ENCODE measurements at regions not wholly inside any gene's neighbourhood (a gene's known extent, or its start where the extent isn't known, plus 50 kb on each side); places are given as distances from the start of the nearest gene placed in this dataset.
A peak's percentile ranks its signal among the peaks of the same experiment; 100 is the strongest.

DNA sequence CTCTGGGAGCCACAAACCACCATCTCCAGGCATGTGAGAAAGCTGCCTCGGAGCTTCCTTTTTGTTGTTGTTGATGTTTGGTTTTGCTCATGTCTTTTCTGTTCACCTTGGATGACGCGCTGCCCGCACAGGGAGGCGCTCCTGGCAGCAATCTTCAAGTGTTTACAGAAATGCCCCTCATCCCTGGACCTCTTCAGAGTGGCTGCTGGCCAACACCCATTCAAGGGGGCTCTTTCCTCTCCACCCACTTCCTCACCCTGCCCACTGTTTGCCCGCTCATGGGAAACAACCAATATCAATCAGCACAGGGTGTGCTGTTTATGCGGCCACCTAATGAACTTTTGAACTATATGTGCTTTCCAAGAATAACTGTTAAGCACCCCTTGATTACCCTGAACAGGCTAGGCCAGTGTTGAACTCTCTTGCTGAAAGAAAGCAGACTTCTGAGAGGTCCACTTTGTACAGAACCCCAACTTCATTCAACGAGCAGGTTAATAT is 355.1 kb upstream of the CLNK start:
- no peak for DNase-seq

DNA sequence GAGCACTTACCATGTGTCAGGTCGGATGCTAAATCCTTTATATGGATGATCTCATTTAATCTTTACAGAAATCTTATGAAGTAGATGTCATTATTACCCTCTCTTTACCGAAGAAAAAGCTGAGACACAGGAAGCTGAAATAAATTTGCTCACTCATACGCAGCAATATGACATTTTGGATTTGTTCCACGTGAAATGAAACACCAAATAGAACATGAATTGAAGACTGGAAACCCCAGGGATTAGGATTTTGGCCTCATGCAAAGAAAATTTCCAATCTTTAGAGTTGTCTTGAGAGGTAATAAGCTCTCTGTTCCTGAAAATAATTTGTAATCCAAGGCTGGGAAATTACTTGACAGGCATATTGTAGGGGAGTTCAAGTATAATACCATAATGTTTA is 354.4 kb upstream of the CLNK start:
- DNase-seq: no peak

DNA sequence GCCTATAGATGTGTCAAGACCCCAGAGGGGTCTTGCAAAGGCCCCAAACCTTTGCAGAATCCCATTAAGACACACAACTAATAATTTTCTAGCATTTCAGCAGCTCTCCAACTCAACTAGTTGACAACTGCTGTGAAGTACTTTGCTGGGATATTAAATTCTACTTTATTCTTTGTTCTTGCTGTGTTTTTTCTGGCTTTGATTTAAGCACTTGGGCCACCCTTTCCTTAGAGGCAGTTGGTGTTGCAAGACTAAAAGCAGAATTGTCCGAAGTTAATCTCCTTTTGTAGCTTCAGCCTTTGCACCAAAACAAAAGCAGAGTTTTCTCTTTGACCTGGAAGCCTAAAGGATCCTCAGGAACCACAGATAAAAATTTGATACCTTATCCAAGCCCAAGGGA is 353.1 kb upstream of the CLNK start:
- no peak for DNase-seq

GRCh38 chr4:11028334-11028733 is 343.8 kb upstream of the CLNK start:
- no peak for DNase-seq

GRCh38 chr4:11021333-11021732 is 336.8 kb upstream of the CLNK start:
- DNase-seq: no peak

- DNase-seq: no peak
Observed at GRCh38 chr4:11019451-11020240, 335.1 kb upstream of the CLNK start.

GRCh38 chr4:11014199-11014598 is 329.6 kb upstream of the CLNK start:
- DNase-seq: no peak

DNA sequence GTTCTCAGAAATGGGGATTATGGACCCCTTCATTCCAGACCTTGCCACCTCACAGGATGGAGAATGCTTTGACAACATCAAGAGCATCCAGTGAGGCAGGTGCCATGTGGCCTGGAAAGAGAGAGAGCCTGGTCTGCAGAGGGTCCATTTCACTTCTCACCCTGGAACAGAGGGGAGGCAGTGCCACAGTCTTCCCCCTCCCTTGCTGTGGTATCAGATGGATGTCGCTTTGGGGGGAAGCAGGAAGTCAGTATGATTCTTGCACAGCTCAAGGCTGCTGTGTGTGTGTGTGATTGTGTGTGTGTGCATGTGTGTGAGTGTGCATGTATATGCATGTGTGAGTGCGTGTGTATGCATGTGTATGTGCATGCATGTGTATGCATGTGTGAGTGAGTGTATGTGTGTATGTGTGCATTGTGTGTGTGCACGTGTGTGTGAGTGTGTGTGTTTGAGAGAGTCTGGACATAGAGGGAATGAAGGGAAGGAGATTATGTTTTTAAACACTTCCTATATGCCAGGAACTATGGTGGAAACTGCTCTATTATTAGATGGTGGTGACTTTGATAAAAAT is 328.6 kb upstream of the CLNK start:
- no peak for DNase-seq

GRCh38 chr4:11011249-11011648 is 326.7 kb upstream of the CLNK start:
- peak; percentile 41 for DNase-seq

DNA sequence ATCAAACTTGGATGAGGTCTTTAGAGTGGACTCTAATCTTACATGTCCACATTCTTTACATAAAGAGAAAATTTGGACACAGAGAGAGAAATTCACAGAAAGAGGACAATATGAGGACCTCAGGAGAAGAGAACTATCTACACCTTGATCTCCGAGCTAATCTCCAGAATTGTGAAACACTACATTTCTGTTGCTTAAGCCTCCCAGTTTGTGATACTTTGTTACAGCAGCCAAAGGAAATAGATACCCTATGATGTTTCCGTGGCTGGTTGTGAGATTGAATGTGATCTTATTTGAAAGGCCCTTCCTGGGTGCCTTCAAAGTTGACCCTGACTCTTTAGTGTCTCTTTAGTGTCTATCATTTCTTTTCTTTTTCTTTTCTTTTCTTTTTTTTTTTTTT is 326.1 kb upstream of the CLNK start:
- no peak for DNase-seq

DNA sequence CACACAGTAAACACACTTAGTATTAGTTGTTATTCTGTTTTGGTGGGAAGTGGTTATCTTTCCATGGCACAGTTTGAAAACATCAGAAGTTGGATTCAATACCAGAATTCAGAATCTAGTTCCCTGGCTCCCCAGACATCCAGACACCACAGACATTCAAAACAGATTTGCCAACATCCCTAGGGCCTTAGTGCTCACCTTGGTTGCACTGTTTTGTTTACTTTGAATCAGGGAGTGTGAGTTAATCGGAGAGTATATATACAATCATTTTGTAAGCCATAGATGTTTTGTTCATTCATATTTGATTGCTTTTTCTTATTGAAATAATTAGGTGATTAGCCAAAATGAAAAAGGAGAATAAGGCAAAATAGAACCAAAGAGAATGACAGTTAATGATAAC is 324.7 kb upstream of the CLNK start:
- no peak for DNase-seq

- DNase-seq: no peak
Observed at GRCh38 chr4:11005300-11005699, 320.7 kb upstream of the CLNK start.

DNA sequence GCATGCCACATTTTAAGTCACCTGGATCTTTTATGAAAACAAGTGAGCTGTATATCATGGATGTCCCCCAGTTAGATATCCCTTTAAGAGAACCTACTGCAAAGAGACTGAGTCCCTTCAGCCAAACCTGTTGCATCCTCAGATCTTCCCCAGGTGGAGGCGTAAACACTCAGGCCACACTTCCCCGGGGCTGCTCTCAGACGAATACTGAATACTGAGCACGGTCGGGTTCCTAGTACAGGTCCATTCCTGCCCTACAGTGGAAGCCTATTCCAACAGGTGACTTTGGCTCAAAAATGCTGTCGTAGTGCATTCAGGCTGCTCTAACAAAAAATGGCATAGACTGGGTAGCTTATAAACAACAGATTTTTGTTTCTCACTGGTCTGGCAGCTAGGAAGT is 320.2 kb upstream of the CLNK start:
- no peak for DNase-seq

GRCh38 chr4:11002961-11003360 is 318.4 kb upstream of the CLNK start:
- DNase-seq: no peak

- DNase-seq: no peak
Observed at GRCh38 chr4:10998846-10999245, 314.3 kb upstream of the CLNK start.

GRCh38 chr4:10984815-10985214 is 300.2 kb upstream of the CLNK start:
- no peak for DNase-seq

DNA sequence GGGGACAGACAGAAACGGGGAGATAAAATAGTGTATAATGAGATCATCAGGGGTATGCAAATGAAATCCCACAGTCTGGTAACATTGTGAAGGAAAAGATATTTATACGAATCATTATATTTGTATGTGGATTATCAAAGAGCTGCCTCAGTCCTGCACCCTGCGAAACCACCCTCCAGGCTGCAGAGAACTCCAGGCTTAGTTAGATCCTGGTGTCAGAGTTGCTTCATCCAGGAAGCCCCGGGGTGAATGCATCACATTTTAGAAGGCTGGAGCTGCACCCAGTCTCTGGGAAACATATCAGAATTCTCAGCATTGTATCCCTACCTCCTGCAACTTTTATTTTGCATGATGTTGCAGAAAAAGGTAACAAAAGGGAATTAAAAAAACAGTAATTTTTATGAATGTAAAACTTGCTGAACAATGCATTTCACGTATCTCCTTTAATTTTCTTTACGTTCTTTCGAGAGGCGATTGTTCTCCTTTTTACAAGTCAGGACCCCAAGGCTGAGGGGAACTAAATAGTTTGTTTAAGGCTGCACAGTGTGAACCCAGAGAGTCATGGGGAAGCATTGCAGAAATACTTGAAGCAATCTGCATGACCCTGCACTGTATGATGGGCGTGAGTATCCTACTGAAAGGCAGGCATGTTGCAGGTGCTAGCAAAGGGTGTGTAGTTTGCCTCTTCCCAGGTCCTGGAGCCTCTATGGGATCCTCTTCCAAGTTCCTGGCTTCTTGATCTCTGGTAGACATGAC is 299.5 kb upstream of the CLNK start:
- DNase-seq: no peak

GRCh38 chr4:10983268-10983667 is 298.7 kb upstream of the CLNK start:
- DNase-seq: peak; percentile 46

DNA sequence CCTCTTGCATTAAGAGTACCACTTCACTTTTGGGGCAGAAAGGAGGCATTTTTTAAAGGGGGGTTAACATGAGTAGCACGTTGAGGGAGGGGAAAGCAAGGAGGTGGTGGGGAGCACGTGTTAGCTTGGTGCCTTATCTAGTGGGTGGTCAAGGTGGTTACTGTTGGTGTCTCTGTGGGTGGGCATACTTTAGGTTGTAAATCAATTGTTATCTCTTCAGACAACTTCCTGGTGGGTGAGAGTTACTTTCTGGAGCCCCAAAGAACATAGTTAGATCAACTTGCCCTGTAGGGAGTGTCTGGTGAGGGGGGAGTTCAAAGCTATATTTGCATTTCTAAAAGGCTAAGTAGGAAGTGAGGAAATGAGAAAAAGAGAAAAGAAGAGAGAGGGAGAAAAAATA is 297.7 kb upstream of the CLNK start:
- DNase-seq: no peak

DNA sequence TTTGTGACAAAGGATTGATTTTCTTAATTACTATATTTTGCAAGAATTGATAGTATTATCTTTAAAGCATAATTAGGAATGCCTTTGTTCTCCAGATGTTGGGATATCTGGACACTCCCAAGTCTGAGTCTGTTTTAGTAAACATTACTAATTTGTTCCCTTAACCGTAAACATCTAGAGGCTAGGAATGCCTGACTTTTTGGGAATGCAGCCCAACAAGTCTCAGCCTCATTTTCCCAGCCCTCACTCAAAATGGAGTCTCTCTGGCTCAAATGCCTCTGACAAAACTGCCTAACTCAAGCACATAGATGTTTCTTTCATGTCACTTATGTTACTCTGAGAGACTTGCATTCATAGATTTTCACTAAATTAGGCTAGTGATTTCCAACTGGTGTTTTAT is 297.0 kb upstream of the CLNK start:
- no peak for DNase-seq

DNA sequence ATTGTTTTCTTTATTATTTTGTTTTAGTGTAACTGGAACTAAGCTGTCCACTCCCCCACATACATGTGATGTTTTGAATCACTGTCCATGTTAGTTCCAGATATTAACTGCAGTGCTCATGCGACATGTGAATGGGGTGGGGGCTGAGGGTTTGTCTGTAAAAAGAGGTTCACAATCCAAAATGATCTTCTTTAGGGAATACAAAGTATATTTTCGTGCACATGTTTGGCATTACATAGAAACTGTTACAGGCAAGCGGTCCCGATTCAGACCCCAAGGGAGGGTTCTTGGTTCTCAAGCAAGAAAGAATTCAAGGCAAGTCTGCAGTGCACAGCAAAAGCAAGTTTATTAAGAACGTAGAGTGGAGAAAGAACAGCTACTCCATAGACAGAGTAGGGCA is 296.5 kb upstream of the CLNK start:
- DNase-seq: no peak

DNA sequence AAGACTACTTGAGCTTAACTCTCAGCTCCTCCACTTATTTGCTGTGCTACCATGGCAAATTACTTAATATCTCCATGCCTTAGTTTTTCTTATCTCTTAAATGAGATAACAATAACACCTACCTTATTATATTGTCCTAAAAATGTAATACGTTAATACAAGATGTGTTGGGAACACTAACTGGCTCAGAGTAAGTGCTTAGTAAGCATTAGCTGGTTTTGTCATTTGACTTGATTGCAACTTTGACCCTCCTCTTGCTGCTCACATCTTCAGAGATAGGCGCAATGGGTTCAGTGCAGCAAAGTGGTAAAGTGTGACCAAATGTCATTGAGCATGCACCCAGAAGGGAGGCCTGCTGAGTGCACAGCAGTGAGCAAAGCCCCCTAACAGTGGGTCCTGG is 294.5 kb upstream of the CLNK start:
- no peak for DNase-seq

- DNase-seq: no peak
Observed at GRCh38 chr4:10977534-10977933, 293.0 kb upstream of the CLNK start.

- no peak for DNase-seq
Observed at GRCh38 chr4:10974371-10974770, 289.8 kb upstream of the CLNK start.
